Epithelial cell of esophagus (primary cell): ENCODE measurements at regions not wholly inside any gene's neighbourhood (a gene's known extent, or its start where the extent isn't known, plus 50 kb on each side); places are given as distances from the start of the nearest gene placed in this dataset.

ENCODE experiments used
- DNase-seq: peaks from one replicate; pipeline ENCODE4 v3.0.0; 2010; ENCODE audit warnings: low read depth
- H3K4me3 ChIP-seq: 2 replicates; pipeline ENCODE4 v1.5.1; 2011; ENCODE audit warnings: mild to moderate bottlenecking, low read length, control low read depth
- CTCF ChIP-seq: IDR thresholded peaks from 2 replicates; pipeline ENCODE4 v1.5.1; 2011; ENCODE audit warnings: low read depth, mild to moderate bottlenecking, low read length, control low read depth, inconsistent platforms; ENCODE audit not compliant: insufficient read depth; ENCODE audit errors: missing control alignments

- DNase-seq: no peak
- no peak for TF ChIP-seq CTCF
- no peak overlapping the region for H3K4me3 ChIP-seq
Observed at GRCh38 chr2:195419033-195419432, 238.0 kb upstream of the SLC39A10 start.

- no peak for DNase-seq
- H3K4me3 ChIP-seq: no peak overlapping the region
- no peak for TF ChIP-seq CTCF
Observed at GRCh38 chr2:195414537-195415100, 242.4 kb upstream of the SLC39A10 start.

- TF ChIP-seq CTCF: no peak
- H3K4me3 ChIP-seq: no peak overlapping the region
- no peak for DNase-seq
Observed at GRCh38 chr2:195413944-195414343, 243.1 kb upstream of the SLC39A10 start.

- no peak for TF ChIP-seq CTCF
- no peak overlapping the region for H3K4me3 ChIP-seq
- no peak for DNase-seq
Observed at GRCh38 chr2:195413422-195413821, 243.6 kb upstream of the SLC39A10 start.

GRCh38 chr2:195411219-195411687 is 245.8 kb upstream of the SLC39A10 start:
- no peak for TF ChIP-seq CTCF
- DNase-seq: no peak
- no peak overlapping the region for H3K4me3 ChIP-seq

GRCh38 chr2:195410074-195410671 is 246.9 kb upstream of the SLC39A10 start:
- no peak for TF ChIP-seq CTCF
- no peak overlapping the region for H3K4me3 ChIP-seq
- DNase-seq: no peak

- no peak overlapping the region for H3K4me3 ChIP-seq
- no peak for TF ChIP-seq CTCF
Observed at GRCh38 chr2:195408811-195409210, 248.2 kb upstream of the SLC39A10 start.

More at GRCh38 chr2:195408811-195409210, 248.2 kb upstream of the SLC39A10 start:
- no peak for DNase-seq
